IPS-18c (cell line): ENCODE measurements at regions not wholly inside any gene's neighbourhood (a gene's known extent, or its start where the extent isn't known, plus 50 kb on each side); places are given as distances from the start of the nearest gene placed in this dataset.
"Not testable (repeated sequence)": the region's sequence is repeated elsewhere in the genome, so short reads cannot be mapped to it uniquely, and the experiment has no call there.

Experiments used
- H3K4me3 ChIP-seq: 2 replicates; pipeline ENCODE4 v1.7.0; 2013; ENCODE audit warnings: low read depth, mild to moderate bottlenecking, low read length, moderate library complexity; ENCODE audit not compliant: insufficient read depth
- H3K9me3 ChIP-seq: one replicate; pipeline ENCODE4 v1.6.1; 2013; ENCODE audit warnings: mild to moderate bottlenecking, low read length, moderate library complexity; ENCODE audit not compliant: control insufficient read depth, insufficient read depth

DNA sequence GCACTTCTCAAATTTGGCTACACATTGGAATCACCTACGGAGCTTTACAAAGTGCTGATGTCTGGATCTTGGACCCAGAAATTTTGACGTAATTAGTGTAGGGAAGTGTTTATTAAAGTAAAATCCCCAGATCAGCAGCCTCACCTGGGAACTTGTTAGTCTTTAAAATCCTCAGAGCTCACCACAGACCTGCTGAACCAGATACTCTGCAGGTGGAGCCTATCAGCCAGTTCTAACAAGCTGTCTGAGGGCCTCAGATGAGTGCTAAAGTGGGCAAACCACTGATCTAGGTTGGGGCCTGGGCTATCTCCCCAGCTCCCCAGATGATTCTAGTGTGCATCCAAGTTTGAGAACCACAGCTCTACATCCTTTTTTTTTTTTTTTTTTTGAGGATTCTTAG is 436.0 kb downstream of the ETS1 start:
- Histone ChIP-seq H3K9me3 (peaks cover 2% of the 10 kb centered on the region), H3K4me3 (no peak overlapping the region)

DNA sequence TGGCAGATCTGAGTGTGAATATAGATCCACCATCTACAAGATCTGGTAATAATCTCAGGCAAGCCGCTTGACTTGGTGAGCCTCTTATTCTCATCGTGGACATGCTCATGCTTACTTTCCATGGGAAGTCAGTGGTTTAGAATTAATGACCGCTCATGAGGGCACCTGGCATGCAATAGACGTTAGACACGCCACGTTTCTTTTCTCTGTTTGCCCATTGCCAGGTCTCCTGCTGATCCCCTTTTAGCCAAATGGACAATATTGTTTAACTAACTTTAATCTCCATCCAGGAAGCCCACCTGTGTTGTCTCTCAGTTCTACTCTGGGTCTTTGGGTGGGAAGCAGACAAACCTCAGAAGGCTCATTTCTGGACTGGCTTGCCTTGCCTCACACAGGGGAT is 439.1 kb downstream of the ETS1 start:
- H3K4me3 ChIP-seq: no peak overlapping the region
- peaks cover 2% of the 10 kb centered on the region for H3K9me3 ChIP-seq

DNA sequence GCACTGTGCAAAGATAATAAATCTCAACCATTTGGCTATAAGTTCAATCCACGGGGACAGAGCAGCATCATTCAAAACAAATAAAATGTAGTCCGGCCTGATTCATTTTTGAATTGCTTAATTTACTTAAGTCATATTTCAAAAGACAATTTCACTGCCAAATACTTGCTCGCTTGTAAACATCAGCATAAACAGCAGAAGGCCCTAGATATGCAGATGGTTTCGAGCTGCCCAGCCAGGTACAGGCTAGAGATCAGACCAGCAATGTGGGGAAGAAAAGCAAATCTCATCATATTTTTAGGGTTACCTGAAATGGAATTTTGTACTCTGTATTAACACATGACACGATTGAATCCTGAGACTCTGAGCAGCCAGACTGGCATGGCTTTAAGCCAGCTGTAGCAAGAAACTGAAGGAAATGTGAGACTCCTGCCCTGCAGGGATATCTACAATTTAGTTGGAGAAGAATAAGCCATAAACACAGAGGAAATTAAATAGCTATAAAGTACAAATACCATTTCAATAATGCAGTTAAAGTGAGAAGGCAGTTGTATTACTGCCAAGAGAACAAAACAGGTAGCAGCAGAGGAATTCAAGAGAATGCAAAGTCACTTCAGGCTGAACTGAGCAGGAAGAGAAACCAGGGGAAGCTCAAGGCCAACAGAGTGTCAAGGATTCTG is 440.3 kb downstream of the ETS1 start:
- Histone ChIP-seq H3K9me3 (no peaks in the 10 kb centered on the region), H3K4me3 (no peak overlapping the region)

DNA sequence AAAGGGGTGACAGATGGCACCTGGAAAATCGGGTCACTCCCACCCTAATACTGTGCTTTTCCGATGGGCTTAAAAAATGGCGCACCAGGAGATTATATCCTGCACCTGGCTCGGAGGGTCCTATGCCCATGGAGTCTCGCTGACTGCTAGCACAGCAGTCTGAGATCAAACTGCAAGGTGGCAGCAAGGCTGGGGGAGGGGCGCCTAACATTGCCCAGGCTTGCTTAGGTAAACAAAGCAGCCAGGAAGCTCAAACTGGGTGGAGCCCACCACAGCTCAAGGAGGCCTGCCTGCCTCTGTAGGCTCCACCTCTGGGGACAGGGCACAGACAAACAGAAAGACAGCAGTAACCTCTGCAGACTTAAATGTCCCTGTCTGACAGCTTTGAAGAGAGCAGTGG is 447.1 kb downstream of the ETS1 start:
- not testable (repeated sequence) for H3K4me3 ChIP-seq, H3K9me3 ChIP-seq

DNA sequence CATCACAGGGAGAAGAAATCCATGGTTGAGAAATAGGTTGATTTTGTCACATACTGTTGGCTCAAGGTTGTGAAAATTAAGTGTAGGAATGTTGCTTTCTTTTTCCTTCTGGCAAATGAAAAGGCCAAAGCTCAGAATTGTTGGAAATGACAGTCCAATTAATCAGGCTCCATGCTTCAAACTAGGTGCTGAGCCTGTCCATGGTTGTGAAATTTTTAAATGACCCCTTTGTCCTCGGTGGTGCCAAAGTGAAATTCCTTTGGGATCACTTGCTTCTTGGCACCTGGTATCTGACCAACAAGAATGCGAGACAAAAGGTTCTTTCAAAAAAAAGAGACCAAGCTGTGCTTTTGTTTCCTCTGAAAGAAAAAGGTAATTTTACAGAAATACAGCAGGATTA is 451.9 kb downstream of the ETS1 start:
- peaks cover 6% of the 10 kb centered on the region for H3K9me3 ChIP-seq
- no peak overlapping the region for H3K4me3 ChIP-seq

DNA sequence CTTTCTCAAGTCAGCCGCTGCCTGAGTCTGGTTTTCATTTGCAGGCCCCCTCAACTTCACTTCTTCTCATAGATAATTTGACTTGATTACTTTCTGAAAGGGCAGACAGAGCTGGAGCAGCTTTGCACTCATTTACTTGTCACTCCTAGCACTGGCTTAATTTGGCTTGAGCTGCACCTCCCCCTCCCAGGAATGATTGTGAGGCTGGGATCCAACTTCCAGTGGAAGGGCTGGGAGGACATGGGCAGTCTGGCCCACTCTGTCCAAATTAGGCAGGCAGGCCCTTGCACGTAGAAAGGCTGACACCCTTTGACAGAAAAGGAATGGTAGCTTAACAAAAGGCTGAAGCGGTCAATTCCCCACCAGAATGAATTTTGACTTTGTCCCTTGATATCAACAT is 453.9 kb downstream of the ETS1 start:
- Histone ChIP-seq H3K9me3 (peaks cover 6% of the 10 kb centered on the region), H3K4me3 (no peak overlapping the region)

DNA sequence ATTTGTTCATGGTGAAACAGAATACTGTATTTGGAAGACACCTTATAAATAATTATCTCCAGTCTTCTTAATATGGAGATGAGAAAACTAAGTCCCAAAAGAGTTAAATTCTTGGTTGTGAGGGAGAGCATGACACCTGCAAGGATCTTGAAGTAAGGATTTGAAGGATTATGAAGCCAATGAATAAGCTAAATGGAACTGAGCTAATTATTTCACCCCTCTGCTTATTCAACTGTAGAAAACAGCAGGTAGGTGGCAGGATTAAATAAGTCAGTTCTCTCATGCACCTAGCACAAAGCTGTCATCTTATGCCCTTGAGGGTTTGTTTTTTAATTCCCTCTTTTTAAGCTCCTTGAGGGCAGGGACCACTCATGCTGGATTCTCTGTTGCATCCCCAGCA is 457.3 kb downstream of the ETS1 start:
- Histone ChIP-seq H3K4me3 (no peak overlapping the region), H3K9me3 (peaks cover 3% of the 10 kb centered on the region)

DNA sequence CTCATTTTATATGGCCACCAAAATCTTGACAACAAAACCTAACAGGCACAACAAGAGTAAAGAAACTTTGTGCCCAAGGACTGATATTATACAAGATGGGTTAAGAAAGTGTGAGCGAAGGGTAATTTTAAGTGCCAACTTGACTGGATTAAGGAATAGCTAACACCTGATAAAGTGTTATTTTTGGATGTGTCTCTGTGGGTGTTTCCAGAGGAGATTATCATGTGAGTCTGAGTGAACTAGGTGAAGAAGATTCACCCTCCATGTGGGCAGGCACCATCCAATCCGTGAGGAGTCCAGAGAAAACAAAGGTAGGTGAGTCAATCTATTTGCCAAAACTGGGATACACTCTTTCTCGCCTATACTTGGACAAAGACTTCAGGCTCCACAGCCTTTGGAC is 461.6 kb downstream of the ETS1 start:
- Histone ChIP-seq H3K9me3 (no peaks in the 10 kb centered on the region), H3K4me3 (no peak overlapping the region)

DNA sequence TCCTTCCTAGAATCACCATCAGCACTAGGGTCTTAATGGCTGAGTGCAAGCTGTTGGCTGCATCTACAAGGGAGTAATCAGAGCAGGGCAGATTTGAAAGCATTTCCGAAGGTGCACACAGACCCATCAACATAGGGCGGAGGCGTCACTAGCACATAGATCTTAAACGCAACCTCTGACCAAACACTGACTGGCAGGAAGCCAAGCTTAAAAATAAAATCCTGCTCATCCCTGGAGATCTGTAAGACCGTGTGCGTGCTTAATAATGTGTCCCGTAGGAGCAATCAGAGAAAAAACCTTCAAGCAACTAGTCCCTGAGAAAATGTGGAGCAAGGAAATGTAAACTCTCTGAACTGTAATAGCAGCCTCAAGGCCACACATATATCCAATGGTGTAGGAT is 470.5 kb downstream of the ETS1 start:
- Histone ChIP-seq H3K9me3 (no peaks in the 10 kb centered on the region), H3K4me3 (no peak overlapping the region)

DNA sequence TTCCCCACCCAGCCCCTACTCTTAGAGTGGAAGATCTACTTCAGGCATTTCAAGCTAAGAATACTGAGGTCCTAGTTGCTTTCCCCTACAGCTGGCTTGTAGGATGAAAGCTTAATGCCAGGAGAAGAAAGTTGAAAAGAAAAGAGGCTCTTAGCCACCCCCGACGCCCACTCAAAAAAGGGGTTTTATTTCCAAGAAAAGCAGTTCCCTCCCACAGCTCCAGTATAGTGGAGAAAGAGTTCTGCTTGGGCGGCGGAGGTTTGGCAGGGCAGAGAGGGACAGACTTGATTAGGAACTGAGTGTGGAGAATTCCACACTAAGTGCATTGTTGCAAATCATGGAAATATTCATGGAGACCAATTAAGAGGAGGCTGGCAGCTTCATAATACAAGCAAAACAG is 470.9 kb downstream of the ETS1 start:
- Histone ChIP-seq H3K9me3 (no peaks in the 10 kb centered on the region), H3K4me3 (no peak overlapping the region)

DNA sequence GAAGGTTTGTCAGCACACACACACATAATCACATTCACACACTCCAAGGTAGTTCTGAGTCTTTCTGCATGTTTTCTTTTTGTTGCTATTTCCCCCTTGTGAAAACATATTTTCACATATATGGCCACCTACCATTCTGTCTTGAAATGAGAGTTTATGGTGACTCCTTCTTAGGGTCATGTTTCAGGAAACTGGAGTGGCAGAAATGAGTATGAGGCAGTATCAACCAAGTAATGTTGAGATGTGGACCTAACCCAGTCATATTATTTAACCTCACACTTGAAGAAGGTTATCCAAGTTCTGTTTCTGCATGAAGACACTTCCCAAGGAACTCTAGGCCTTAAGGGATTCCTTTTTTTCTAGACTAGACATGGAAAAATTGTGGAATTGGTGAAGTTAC is 481.4 kb downstream of the ETS1 start:
- Histone ChIP-seq H3K9me3 (no peaks in the 10 kb centered on the region), H3K4me3 (no peak overlapping the region)

DNA sequence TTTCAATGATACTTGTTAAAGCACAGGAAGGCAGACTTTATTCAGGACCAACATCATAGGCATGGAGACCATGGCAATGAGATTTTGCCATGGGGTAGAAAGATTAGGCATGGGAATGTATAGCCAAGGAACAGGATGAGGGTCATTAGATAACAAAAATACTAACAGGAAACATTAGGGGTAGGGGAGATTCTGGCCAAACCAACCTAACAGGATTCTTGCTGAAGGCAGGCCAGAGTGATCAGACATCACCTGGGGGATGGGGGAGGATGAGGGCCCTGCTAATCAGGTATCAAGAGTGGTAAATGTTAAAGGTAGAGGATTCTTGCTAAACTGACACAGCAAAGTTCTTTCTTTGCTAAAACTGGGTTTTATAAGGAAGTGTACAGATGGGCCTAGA is 481.8 kb downstream of the ETS1 start:
- no peaks in the 10 kb centered on the region for H3K9me3 ChIP-seq

DNA sequence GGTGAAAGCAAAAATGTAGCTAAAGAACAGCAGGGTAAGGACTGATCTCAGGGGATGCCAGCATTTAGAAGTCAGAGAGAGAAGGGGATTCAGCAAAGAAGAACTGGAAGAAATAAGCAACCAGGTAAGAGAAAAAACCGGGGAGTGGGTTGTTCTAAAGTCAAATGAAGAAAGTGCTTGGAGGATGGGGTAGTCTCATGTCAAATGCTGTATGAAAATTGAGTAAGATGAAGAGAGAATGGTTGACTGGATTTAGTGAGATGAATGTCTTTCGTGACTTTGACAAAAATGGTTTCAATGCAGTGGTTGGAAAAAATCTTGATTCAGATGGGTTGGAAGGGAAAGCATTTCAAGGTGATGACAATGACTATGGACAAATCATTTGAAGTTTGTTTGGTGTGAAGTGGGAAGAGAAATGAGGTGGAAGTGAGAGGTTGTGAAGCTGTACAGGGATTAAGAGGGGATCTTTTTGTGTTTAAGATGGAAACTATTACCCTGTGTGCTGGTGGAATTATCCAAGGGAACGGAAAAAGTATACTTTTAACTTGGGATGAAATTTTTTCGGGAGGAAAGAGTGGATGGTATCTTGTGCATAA is 484.0 kb downstream of the ETS1 start:
- Histone ChIP-seq H3K9me3 (no peaks in the 10 kb centered on the region), H3K4me3 (no peak overlapping the region)

More for the DNA sequence above, 481.8 kb downstream of the ETS1 start:
- no peak overlapping the region for H3K4me3 ChIP-seq

DNA sequence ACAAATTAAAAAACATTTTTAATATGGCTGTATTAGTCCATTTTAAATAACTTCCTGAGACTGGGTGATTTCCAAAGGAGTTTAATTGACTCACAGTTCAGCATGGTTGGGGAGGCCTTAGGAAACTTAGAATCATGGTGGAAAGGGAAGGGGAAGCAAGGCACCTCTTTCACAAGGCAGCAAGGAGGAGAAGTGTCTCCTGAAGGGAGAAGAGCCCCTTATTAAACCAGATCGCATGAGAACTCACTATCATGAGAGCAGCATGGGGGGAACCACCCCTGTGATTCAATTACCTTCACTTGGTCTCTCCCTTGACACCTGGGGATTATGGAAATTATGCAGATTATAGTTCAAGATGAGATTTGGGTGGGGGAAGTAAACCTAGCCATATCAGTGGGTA is 488.6 kb downstream of the ETS1 start:
- no peaks in the 10 kb centered on the region for H3K9me3 ChIP-seq
- no peak overlapping the region for H3K4me3 ChIP-seq

DNA sequence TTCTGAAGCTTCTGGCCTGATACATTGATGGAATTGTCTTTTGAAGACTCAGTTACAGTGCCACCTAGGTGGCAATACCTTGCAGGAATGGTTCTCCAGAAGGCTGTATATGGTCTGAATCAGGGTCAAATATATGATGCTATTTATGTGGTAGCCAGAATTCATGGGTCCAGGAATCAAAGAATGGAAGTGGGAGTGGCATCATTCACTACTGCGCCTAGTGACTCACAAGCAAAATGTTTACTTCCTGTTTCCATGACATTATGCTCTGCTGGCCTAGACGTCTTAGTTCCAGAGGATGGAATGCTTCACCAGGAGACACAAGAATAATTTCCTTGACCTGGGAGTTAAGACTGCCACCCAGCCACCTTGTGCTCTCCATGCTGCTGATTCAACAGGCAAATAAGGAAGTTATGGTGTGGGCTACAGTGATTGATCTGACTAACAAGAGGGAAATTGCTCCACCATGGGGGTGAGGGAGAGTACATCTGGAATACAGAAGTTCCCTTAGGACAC is 491.8 kb downstream of the ETS1 start:
- H3K4me3 ChIP-seq: no peak overlapping the region
- no peaks in the 10 kb centered on the region for H3K9me3 ChIP-seq

DNA sequence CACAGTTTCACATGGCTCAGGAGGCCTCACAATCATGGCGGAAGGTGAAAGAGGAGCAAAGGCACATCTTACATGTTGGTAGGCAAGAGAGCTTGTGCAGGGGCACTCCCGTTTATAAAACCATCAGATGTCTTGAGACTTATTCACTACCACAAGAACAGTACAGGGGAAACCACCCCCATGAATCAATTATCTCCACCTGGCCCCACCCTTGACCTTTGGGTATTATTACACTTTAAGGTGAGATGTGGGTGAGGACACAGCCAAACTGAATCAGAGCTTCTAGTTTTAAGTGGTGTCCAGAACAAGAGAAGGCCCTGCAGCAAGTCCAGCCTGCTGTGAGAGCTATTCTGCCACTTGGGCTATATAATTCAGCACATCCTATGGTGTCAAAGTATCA is 493.7 kb downstream of the ETS1 start:
- Histone ChIP-seq H3K9me3 (peaks cover 2% of the 10 kb centered on the region), H3K4me3 (no peak overlapping the region)

DNA sequence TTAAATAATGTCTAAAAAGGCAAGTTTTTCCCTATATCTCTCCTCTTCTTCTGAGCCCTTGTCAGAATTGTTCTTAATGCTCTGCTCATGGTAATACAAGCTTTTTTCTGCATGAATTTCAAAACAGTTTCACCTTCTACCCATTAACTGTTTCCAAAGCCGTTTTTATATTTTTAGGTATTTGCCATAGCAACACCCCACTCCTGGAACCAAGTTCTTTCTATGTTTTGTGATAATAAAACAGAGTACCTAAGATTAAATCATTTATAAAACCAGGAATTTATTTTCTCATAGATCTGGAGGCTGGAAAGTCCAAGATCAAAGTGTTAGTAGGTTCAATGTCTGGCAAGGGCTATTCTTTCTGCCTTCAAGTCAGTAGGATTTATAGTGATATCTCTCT is 497.4 kb downstream of the ETS1 start:
- H3K4me3 ChIP-seq: no peak overlapping the region
- H3K9me3 ChIP-seq: peaks cover 2% of the 10 kb centered on the region

DNA sequence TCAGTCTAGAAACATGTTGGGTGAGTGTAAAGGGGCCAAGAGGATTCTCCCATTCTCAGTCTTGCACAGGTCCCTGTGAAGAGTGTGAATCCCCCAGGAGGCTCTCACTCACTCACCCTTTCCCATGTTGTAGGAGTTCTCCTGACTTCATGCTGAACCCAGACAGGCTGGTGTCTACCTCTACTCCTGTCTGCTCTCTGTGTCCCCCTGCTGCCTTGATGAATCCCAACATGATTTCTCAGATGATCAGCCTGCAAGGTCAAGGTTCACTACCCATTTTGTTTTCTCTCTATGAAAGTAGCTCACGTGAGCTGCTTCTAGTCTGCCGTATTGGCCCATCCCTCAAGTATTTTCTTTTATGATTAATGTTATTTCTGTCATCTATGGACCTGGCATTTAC is 500.6 kb downstream of the ETS1 start:
- Histone ChIP-seq H3K9me3 (peaks cover 2% of the 10 kb centered on the region), H3K4me3 (no peak overlapping the region)

DNA sequence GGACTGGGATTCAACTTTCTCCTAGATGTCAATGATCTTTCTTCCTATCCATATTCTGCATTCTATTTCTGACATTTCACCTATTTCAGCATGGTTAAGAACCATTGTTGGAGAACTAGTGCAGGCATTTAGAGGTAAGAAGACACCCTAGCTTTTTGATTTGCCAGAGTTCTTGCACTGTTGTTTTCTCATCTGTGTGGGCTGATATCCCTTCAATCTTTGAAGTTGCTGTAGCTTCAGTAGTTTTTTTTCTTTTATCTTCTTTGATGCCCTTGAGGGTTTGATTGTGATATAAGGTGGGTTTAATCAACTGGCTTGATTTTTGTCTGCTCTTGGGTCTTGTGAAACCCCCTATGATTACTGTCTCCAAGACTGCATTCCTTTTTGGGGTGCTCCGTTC is 502.1 kb downstream of the ETS1 start:
- H3K9me3 ChIP-seq: peaks cover 2% of the 10 kb centered on the region
- no peak overlapping the region for H3K4me3 ChIP-seq
